ENCODE measurements at regions not wholly inside any gene's neighbourhood (a gene's known extent, or its start where the extent isn't known, plus 50 kb on each side); places are given as distances from the start of the nearest gene placed in this dataset.

DNA sequence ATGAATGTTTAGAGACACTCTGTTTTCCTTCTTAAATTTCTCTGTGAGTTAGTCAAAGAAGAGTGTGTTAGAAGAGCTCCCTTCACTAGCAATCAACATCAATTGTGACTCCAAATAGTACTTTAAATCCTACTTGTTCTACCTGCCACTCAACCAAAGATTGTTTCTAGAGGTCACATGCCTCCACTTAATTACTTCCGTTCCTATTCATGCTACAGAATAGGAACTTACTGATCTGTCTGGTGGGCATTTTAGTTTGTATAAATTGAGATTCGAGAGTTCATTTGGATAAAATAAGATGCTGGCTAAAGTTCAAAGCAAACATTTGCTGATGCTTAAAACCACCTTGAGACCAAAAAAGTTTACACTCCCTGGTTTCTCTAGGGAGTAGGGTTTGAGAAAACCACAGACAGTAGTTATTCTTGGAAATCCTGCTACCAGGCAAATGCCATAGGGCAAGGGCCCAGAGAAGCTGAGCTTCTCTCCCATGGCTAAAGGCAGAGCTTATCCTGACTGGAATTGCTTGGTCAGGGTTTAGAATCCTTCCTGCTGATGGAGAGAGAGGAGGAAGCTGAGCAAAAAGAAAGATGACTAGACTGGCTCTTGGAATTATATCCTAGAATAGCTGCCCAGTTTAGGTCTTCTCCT, 389.6 kb upstream of the ATP2B1 start:
- TF ChIP-seq, protein P1, sequence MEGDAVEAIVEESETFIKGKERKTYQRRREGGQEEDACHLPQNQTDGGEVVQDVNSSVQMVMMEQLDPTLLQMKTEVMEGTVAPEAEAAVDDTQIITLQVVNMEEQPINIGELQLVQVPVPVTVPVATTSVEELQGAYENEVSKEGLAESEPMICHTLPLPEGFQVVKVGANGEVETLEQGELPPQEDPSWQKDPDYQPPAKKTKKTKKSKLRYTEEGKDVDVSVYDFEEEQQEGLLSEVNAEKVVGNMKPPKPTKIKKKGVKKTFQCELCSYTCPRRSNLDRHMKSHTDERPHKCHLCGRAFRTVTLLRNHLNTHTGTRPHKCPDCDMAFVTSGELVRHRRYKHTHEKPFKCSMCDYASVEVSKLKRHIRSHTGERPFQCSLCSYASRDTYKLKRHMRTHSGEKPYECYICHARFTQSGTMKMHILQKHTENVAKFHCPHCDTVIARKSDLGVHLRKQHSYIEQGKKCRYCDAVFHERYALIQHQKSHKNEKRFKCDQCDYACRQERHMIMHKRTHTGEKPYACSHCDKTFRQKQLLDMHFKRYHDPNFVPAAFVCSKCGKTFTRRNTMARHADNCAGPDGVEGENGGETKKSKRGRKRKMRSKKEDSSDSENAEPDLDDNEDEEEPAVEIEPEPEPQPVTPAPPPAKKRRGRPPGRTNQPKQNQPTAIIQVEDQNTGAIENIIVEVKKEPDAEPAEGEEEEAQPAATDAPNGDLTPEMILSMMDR (IDR thresholded peaks at IDR 0.05; ENCODE audit: insufficient read depth, low read depth, low read length, missing control alignments), result no peak

DNA sequence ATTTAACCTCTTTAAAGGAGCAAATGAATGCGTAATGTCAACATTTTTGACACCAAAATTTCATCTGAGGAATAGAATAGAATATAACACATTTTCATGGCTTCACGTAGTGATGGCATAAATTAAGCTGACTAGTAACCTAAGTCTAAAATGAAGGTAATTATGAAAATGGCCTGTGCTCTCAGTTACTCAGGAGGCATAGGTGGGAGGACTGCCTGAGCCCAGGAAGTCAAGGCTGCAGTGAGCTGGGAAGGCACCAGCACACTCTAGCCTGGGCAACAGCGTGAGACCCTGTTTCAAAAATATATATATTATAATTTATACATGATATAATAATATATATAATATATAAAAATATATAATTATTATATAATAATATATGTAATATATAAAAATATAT, 383.2 kb upstream of the ATP2B1 start:
- no peak overlapping the region for H3K4me3 ChIP-seq (ENCODE audit: low read depth, low read length)
- TF ChIP-seq, protein P1 (IDR thresholded peaks at IDR 0.05; ENCODE audit: insufficient read depth, low read depth, low read length, missing control alignments), result no peak
- DNase-seq (ENCODE audit: low read depth), result no peak

More for the DNA sequence above, 389.6 kb upstream of the ATP2B1 start:
- H3K4me3 ChIP-seq (ENCODE audit: low read depth, low read length), result no peak overlapping the region
- no peak for DNase-seq (ENCODE audit: low read depth)

DNA sequence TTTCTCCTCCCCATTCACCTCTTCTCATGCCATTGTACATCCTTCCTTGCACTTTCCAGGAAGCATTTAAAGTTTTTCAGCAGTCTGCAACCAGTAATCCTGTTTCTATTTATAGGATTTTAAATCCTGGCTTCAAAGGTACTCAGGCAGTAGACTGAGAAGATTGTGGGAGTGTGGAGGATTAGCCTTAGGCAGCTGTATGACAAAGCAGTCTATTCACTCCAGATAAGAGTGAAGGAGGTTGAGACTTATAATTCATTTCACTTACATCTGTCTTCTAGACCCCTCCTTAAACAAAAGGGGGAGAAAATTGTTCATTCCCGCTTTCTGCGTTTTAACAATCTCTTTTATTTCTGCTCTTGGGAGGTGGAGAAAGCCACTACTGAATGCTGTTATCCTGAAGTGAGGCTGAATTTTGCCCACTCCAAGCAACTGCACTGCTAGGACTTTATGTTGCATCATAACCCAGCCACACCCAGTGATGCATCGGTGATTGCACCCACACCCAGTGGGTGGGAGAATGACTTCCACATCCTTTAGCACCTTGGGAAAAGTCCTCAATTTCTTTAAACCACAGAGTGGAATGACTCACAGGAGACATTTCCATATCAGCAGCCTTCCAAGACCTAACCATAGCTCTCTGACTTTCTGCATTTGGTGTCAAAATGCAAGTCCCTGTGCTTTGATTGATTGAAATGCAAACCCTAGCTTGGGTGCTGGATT, 382.5 kb upstream of the ATP2B1 start:
- DNase-seq (ENCODE audit: low read depth), result no peak

DNA sequence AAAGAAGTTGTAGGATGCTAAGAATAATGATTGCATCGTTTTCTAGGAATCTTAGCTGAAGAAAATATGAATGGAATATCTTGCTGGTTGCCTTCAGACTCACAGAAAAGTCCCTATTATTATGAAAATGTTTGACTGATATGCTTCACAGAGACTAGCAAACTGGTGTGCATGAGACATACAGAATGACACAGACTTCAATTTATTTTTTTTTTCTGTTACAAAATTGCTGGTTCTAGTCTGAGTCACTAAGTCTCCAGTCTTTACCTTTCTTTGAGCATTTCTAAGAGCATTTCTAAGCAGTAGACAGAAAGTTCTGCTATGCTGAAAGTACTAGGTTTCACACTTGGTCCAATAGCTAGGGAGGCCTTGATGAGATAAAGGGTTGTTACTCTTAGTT, 377.6 kb upstream of the ATP2B1 start:
- DNase-seq (ENCODE audit: low read depth), result no peak
- TF ChIP-seq, protein P1 (IDR thresholded peaks at IDR 0.05; ENCODE audit: insufficient read depth, low read depth, low read length, missing control alignments), result no peak

More for the DNA sequence above, 382.5 kb upstream of the ATP2B1 start:
- H3K4me3 ChIP-seq (ENCODE audit: low read depth, low read length), result no peak overlapping the region
- TF ChIP-seq, protein P1 (IDR thresholded peaks at IDR 0.05; ENCODE audit: insufficient read depth, low read depth, low read length, missing control alignments), result no peak

DNA sequence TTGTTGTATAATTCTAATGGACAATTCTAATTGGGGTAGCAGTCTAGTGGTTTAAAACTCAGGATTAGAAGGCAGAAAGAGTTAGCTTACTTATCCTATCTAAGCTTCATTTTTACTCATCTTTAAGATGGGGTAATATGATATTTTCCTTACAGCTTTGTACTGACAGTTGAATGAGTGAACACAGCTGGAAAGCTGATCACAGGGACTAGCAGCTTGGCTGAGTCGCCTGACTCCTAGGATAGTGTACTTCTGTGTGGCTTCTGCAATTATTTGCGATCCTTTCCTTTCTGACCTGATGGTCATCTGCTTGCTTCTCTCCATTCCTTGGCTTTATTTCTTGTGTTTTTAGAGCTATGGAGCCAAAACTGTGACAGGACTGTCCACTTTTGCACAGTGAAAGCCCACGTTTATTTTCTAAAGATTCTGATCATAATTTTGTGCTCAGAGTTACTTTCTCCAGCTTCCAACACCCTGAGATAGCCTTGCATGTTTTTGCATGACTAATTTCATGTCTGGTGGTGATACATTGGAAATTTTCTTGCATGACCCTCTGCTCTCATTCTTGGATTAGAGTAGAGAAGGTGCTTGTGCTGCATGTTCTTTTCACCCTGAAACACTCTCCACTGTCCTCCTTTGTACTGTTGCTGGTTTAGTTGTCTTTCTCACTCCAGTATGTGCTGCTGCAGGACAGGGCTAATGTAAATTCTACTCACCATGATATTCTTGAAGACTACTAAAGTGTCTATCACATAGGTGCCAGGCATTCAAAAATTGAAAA, 377.0 kb upstream of the ATP2B1 start:
- TF ChIP-seq, protein P1 (IDR thresholded peaks at IDR 0.05; ENCODE audit: insufficient read depth, low read depth, low read length, missing control alignments), result no peak
- no peak for DNase-seq (ENCODE audit: low read depth)
- no peak overlapping the region for H3K4me3 ChIP-seq (ENCODE audit: low read depth, low read length)

More for the DNA sequence above, 377.6 kb upstream of the ATP2B1 start:
- H3K4me3 ChIP-seq (ENCODE audit: low read depth, low read length), result no peak overlapping the region

DNA sequence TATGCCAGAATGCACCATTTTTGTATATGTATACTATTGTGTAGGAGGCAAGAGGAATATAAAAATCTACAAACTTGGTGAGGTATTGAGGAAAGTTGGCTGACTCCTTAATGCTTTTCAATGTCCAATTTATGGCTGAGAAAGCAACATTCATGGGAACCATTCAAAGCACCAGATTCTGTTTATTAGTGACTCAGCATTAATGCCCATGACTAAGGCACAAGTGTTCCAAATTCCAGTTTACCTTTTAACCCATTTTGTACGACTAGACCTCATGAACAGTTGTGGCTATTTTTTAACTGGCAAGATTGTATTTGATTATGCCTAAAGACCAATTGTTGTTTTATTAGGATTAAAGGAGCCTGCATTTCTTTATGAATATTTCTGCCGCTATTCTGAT, 375.4 kb upstream of the ATP2B1 start:
- H3K4me3 ChIP-seq (ENCODE audit: low read depth, low read length), result no peak overlapping the region
- no peak for DNase-seq (ENCODE audit: low read depth)
- TF ChIP-seq, protein P1 (IDR thresholded peaks at IDR 0.05; ENCODE audit: insufficient read depth, low read depth, low read length, missing control alignments), result no peak
